ENCODE measurements at regions not wholly inside any gene's neighbourhood (a gene's known extent, or its start where the extent isn't known, plus 50 kb on each side); places are given as distances from the start of the nearest gene placed in this dataset.

DNA sequence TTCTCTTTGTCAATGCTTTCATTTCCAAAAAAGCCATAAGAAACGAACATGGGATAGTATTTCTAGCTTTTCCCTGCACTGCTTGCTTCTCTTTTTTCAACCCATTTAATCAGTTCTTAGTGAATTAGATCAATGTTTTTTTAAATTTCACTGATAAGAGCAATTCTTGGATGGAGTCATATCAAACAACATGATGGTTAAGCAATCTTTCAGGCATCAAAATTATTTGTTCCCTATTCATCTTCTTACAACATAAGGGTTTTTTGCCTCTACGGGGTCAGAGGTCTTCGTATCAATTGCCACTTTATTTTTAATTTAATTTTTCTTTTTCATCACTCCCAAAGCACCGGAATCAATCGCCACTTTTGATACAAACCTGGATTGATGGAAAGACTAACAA is 103.8 kb upstream of the RESF1 start:
- no peak for DNase-seq (ENCODE audit: low spot score)
- Mint-ChIP-seq H3K36me3 (ENCODE audit: low read depth) (peaks cover 8% of the 10 kb centered on the region), H3K27me3 (ENCODE audit: low read depth) (no peaks in the 10 kb centered on the region), H3K9me3 (peaks cover 46% of the 10 kb centered on the region), H3K27ac (no peak overlapping the region), H3K4me3 (no peak overlapping the region), H3K4me1 (ENCODE audit: low read depth) (no peaks in the 10 kb centered on the region)

DNA sequence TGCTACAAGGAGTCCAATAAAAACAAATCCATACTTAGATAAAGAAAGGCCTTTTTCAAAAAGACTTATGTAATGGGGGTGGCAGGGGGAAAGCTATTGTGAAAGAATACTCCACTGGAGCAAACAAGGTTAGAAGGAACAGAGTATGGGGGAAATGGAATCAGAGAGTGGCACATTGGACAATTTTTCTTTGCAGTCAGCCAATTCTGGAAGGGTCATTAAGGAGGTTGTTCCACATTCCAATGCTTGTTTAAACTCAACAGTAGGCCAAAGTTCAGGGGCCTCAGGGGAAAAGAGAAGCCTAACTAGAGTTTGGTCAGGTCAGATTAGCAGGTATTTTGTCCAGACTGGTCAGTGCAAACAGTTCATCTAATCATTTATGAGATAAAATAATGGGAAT is 105.2 kb upstream of the RESF1 start:
- Mint-ChIP-seq H3K4me3 (no peak overlapping the region), H3K9me3 (peaks cover 46% of the 10 kb centered on the region), H3K4me1 (ENCODE audit: low read depth) (no peaks in the 10 kb centered on the region), H3K27ac (no peak overlapping the region), H3K27me3 (ENCODE audit: low read depth) (no peaks in the 10 kb centered on the region), H3K36me3 (ENCODE audit: low read depth) (peaks cover 8% of the 10 kb centered on the region)
- no peak for DNase-seq (ENCODE audit: low spot score)

DNA sequence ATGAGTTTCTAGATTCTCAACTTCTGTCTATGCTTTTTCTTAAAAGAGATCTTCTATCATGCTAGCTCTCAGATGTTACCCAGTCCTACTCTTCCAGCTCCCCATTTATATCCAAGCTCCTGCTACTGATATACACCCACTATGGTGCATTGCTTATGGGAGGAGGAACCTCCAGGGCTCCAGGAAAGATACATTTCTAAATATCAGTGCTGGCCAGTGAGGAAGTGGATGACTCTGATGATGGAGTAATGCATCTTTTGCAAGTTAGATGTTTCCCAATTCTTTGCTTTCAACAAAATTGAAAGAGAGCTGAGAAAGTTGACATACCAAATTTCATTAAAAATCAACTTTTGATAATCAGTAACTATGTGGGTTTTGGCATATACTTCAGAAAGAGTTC is 105.7 kb upstream of the RESF1 start:
- no peak overlapping the region for H3K4me3 Mint-ChIP-seq
- no peak for DNase-seq (ENCODE audit: low spot score)
- peaks cover 48% of the 10 kb centered on the region for H3K9me3 Mint-ChIP-seq
- H3K4me1 Mint-ChIP-seq (ENCODE audit: low read depth), result no peaks in the 10 kb centered on the region
- peaks cover 8% of the 10 kb centered on the region for H3K36me3 Mint-ChIP-seq (ENCODE audit: low read depth)
- H3K27ac Mint-ChIP-seq, result no peak overlapping the region
- H3K27me3 Mint-ChIP-seq (ENCODE audit: low read depth), result no peaks in the 10 kb centered on the region

DNA sequence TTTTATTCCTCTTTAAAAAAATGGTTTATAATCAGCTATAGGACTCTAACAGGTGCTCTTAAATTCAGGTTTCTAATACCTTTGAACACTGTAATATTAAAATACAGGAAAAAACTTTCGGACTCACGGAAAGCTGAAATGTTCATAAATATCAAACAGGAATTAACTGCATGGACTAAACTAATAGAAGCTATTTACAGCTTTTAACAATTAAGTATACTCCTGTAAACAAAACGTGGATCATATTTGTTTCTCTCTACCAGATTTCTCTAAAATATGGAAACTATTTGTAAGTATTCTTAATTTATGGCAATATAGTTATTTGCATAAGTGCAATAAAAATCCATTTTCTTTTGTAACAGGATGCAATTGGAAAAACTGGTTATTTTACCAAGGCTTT is 108.9 kb upstream of the RESF1 start:
- Mint-ChIP-seq H3K4me1 (ENCODE audit: low read depth) (no peaks in the 10 kb centered on the region), H3K27ac (no peak overlapping the region), H3K4me3 (no peak overlapping the region), H3K9me3 (peaks cover 64% of the 10 kb centered on the region), H3K27me3 (ENCODE audit: low read depth) (no peaks in the 10 kb centered on the region), H3K36me3 (ENCODE audit: low read depth) (peaks cover 8% of the 10 kb centered on the region)
- no peak for DNase-seq (ENCODE audit: low spot score)

DNA sequence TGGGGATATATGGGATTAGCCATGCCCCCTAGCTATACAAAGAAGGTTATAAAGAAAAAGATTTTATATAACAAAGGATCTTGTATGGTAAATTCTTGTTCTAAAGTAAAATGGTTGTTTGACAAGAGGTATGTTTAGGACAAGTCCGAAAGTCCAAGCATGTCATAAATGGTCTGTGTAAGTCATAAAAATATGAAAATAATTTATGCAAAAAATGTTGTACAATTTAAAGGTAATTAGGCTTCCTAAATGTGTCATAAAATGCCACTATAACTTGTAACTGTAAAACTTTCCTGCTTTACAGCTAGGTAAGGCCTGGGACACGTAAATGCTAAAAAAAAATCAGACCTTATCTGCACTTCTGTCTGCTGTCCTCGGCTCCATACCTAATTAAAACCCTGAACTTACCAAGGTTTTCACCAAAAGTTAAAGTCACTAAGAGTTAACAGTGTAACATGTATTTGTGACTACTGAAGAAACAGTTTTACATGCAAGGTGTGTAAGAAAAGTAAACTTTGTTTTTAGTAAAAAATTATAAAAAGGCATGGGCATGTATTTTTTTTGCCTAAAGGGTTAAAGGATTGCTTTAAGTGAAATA is 110.0 kb upstream of the RESF1 start:
- peaks cover 62% of the 10 kb centered on the region for H3K9me3 Mint-ChIP-seq
- no peak overlapping the region for H3K27ac Mint-ChIP-seq
- no peak for DNase-seq (ENCODE audit: low spot score)
- no peak overlapping the region for H3K4me3 Mint-ChIP-seq
- H3K36me3 Mint-ChIP-seq (ENCODE audit: low read depth), result peaks cover 8% of the 10 kb centered on the region
- no peaks in the 10 kb centered on the region for H3K4me1 Mint-ChIP-seq (ENCODE audit: low read depth)
- no peaks in the 10 kb centered on the region for H3K27me3 Mint-ChIP-seq (ENCODE audit: low read depth)

DNA sequence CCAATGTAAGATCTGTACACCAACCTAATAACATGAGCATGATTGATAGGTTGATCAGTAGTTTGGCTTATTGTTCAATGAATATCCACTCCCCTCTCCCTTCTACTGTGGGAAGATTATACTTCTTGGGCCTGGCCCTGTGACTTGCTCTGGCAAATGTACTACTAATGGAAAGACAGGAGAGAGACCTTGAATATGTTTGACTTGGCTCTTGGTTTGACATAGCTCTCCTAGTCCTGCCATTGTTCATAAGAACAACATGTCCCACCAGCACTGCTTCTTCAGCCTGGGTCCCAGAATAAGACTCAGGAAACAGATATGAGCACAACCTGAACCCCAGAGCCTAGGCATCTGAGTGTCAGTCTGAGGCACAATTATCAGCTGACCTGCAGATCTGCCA is 112.8 kb upstream of the RESF1 start:
- Mint-ChIP-seq H3K27me3 (ENCODE audit: low read depth) (no peaks in the 10 kb centered on the region), H3K4me1 (ENCODE audit: low read depth) (no peaks in the 10 kb centered on the region), H3K4me3 (no peak overlapping the region), H3K9me3 (peaks cover 52% of the 10 kb centered on the region), H3K36me3 (ENCODE audit: low read depth) (peaks cover 3% of the 10 kb centered on the region), H3K27ac (no peak overlapping the region)
- DNase-seq (ENCODE audit: low spot score), result no peak

DNA sequence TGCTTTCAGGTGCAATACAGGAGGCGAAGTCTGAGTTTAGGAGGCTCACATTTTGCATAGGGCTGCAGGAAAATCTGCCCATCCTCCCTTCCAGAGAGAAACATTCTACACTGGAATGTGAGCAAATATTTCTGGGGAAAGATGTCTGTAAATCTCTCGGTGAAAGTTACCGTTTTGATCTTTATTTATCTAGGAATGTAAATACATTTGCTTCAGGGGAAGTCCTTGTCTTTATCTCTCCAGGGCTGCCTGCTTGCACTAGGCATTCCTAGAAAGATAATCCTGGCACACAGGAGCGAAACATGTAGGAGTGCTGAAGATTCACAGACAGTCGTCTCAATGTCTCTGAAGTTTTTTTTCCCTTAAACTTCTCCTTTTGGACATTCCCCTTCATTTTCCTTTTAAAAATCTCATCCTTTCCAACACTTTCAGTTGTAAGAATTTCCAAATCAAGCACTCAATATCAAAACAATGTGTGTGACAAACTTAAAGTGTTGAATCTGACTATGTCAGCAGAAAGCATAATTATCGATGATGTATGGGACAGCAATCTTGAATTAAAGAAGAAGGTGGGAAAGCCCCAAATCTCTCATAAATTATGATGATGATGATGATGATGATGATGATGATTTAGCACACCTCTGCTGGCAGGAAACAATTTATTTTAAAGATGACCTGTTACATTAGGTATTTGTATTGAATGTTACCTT is 113.4 kb upstream of the RESF1 start:
- peaks cover 50% of the 10 kb centered on the region for H3K9me3 Mint-ChIP-seq
- H3K36me3 Mint-ChIP-seq (ENCODE audit: low read depth), result no peaks in the 10 kb centered on the region
- no peak overlapping the region for H3K4me3 Mint-ChIP-seq

DNA sequence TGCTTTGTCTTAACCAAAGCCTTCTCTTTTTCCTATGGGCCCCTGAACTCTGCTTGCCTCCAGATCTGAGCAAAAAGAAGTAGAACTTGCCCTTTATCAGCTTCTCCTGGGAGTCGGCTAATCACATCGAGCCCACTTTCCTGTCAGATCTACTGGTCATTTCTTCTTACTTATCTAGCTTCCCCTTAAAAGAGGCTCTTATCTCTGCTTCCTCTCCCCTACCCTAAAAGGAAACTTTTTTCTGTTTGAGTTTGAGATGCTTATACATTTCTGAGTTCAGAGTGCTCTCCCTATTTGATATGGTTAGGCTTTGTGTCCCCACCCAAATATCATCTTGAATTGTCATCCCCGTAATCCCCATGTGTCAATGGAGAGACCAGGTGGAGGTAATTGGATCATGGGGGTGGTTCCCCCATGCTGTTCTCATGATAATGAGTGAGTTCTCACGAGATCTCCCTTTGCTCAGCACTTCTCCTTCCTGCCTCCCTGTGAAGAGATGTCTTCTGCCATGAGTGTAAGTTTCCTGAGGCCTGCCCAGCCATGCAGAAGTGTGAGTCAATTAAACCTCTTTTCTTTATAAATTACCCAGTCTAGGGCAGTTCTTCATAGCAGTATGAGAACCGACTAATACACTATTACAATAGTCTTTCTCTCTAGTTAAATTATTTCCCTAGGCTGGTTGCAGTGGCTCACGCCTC is 114.7 kb upstream of the AMN1 start:
- no peaks in the 10 kb centered on the region for H3K4me1 Mint-ChIP-seq (ENCODE audit: low read depth)
- no peaks in the 10 kb centered on the region for H3K27me3 Mint-ChIP-seq (ENCODE audit: low read depth)
- peaks cover 42% of the 10 kb centered on the region for H3K9me3 Mint-ChIP-seq
- no peak for DNase-seq (ENCODE audit: low spot score)
- no peak overlapping the region for H3K27ac Mint-ChIP-seq
- H3K4me3 Mint-ChIP-seq, result no peak overlapping the region
- H3K36me3 Mint-ChIP-seq (ENCODE audit: low read depth), result no peaks in the 10 kb centered on the region

More for the DNA sequence above, 113.4 kb upstream of the RESF1 start:
- no peak overlapping the region for H3K27ac Mint-ChIP-seq
- H3K27me3 Mint-ChIP-seq (ENCODE audit: low read depth), result no peaks in the 10 kb centered on the region
- no peaks in the 10 kb centered on the region for H3K4me1 Mint-ChIP-seq (ENCODE audit: low read depth)
- DNase-seq (ENCODE audit: low spot score), result no peak

DNA sequence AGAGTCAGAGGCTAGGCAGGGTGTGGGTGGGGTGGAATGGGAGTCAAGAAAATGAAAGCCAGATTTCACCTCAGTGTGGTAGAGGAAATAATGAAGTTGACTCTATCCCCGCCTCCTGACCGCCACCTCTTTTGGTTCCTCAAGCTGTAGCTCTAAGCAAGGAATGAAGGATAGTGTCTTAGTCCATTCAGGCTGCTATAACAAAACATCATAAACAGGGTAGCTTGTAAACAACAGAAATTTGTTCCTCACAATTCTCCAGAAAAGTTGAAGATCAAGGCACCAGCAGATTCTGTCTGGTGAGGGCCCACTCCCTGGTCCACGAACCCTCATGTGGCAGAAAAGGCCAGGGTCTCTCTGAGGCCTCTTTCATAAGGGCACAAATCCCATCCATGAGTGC is 109.1 kb upstream of the AMN1 start:
- Mint-ChIP-seq H3K4me3 (no peak overlapping the region), H3K4me1 (ENCODE audit: low read depth) (peaks cover 8% of the 10 kb centered on the region), H3K27me3 (ENCODE audit: low read depth) (no peaks in the 10 kb centered on the region), H3K9me3 (peaks cover 42% of the 10 kb centered on the region), H3K36me3 (ENCODE audit: low read depth) (peaks cover 10% of the 10 kb centered on the region), H3K27ac (no peak overlapping the region)
- no peak for DNase-seq (ENCODE audit: low spot score)

DNA sequence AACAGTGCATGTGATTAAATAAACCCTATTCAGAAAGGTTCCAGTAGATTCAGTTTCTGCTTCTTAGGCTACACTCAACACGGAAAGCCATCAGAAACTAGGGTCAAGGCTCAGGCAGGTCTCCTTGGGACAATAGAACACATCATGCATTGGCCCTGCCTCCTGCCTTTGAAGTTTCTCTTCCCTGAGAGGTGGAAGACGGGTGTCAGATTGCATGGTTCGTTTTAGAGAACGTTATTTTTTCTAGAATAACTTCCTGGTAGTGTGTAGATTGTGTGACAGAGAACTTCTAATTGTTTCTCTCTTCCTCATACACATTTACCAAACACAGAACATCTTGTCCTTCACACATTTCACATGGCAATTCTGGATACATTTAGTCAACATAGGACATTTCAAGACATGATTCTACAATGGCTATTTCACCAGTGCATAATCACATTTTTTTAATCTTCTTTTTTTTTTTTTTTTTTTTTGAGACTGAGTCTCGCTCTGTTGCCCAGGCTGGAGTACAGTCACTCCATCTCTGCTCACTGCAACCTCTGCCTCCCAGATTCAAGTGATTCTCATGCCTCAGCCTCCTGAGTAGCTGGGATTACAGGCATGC is 106.6 kb upstream of the AMN1 start:
- H3K4me1 Mint-ChIP-seq (ENCODE audit: low read depth), result peaks cover 15% of the 10 kb centered on the region
- no peak for DNase-seq (ENCODE audit: low spot score)
- H3K36me3 Mint-ChIP-seq (ENCODE audit: low read depth), result peaks cover 26% of the 10 kb centered on the region
- no peaks in the 10 kb centered on the region for H3K27me3 Mint-ChIP-seq (ENCODE audit: low read depth)
- no peak overlapping the region for H3K27ac Mint-ChIP-seq
- peaks cover 49% of the 10 kb centered on the region for H3K9me3 Mint-ChIP-seq
- H3K4me3 Mint-ChIP-seq, result no peak overlapping the region

DNA sequence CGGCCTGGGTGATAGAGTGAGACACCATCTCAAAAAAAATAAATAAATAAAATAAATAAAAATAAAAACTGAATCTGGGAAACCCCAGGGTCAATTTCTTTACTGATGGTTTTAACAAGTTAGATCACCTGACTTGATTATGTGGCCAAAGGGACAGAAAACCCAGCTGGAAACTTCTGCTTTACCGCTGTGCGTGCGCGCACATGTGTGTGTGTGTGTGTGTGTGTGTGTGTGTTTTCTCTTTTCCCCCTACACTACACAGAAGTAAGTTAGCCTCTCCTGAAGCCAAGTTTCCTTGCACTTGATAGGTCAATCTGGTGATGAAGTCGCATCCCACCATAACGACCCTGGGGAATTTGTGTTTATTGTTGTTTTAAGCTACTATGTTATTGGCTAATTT is 105.3 kb upstream of the AMN1 start:
- Mint-ChIP-seq H3K27ac (no peak overlapping the region), H3K36me3 (ENCODE audit: low read depth) (peaks cover 33% of the 10 kb centered on the region), H3K4me1 (ENCODE audit: low read depth) (peaks cover 17% of the 10 kb centered on the region), H3K27me3 (ENCODE audit: low read depth) (no peaks in the 10 kb centered on the region), H3K4me3 (no peak overlapping the region), H3K9me3 (peaks cover 58% of the 10 kb centered on the region)
- DNase-seq (ENCODE audit: low spot score), result no peak

DNA sequence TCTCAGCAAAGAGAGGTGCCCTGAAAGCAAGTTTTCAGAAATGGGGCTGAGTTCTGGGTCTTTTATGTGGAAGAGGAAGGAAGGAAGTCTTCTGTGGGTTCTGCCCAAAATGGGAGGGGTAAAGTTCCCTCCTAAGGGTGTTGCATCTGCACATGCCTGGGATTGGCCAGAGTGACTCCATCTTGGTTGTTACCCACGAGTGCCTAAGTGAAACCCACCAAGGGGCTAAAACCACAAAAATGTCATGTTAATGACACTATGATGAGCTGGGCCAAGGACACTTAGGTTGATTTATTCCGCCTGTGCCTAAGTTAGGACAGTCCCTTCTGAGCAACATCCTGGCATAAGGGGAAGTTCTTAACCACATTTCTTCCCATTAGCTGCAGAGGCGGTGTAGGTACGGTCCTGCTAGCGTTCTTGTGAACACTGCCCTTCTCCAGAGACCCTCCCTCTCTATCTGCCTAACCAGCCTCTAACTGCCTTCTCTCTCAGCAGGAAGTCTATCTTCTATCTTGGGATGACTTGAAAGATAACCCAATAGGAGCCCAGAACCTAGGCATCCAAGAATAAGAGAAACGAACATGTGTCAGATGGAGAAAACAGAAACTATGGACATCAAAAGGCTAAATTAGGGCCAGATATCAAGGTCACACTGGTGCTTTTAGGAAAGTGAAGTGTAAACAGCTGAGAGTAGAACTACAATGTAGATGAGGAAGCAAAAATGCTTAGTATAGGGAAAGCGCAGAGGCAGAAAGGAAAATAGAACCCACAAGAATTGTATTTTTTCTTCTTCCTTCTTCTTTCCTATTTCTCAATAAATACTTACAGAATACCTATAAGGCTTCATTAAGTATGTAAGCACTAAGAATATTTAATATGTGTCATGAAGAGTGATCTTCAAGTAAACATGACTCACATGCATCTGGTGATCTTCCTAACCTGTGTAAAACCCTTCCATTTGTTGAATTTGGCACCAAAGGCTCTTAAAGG is 104.2 kb upstream of the AMN1 start:
- Mint-ChIP-seq H3K36me3 (ENCODE audit: low read depth) (peaks cover 31% of the 10 kb centered on the region), H3K27me3 (ENCODE audit: low read depth) (no peaks in the 10 kb centered on the region), H3K27ac (peak overlapping the region; percentile 43), H3K9me3 (peaks cover 60% of the 10 kb centered on the region), H3K4me3 (peak overlapping the region; percentile 33), H3K4me1 (ENCODE audit: low read depth) (peaks cover 18% of the 10 kb centered on the region)
- DNase-seq (ENCODE audit: low spot score), result no peak

DNA sequence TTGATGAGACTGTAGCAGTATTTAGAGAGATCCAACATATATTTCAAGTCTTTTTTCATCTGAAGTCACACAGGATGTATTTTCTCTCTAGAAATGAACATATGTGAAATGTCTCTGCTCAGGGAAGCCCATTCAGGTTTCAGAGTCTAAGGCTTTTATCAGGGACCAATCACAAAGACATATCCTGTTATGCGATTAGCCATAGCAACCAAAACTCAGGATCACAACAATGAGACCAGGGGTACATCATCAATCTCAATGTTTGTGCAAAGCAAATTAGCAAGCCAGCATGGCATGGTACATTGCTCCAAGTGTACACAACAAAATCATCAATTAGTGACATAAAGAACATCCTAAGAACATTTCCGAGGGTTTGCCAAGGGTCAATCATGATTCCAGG is 99.2 kb upstream of the AMN1 start:
- H3K27ac Mint-ChIP-seq, result no peak overlapping the region
- no peak overlapping the region for H3K4me3 Mint-ChIP-seq
- H3K4me1 Mint-ChIP-seq (ENCODE audit: low read depth), result peaks cover 14% of the 10 kb centered on the region

More for the DNA sequence above, 99.2 kb upstream of the AMN1 start:
- Mint-ChIP-seq H3K27me3 (ENCODE audit: low read depth) (no peaks in the 10 kb centered on the region), H3K36me3 (ENCODE audit: low read depth) (peaks cover 33% of the 10 kb centered on the region), H3K9me3 (peaks cover 66% of the 10 kb centered on the region)
- no peak for DNase-seq (ENCODE audit: low spot score)

Data from T-helper 2 cell treated with Interferon-gamma antibody and Interleukin-4, amounts not matched to agents 5 μg/mL and 100 μg/mL, for 36 hours (primary cell).